Endothelial cell (in vitro differentiated cells): ENCODE measurements at regions not wholly inside any gene's neighbourhood (a gene's known extent, or its start where the extent isn't known, plus 50 kb on each side); places are given as distances from the start of the nearest gene placed in this dataset.

Experiments
- DNase-seq: peaks from one replicate; pipeline ENCODE4 v3.0.0; 2021; ENCODE audit warnings: low spot score
- H3K27ac Mint-ChIP-seq: one replicate; pipeline ENCODE4 v1.8.0; 2021; ENCODE audit warnings: mixed read lengths, inconsistent platforms; ENCODE audit not compliant: unreplicated experiment
- H3K27me3 Mint-ChIP-seq: one replicate; pipeline ENCODE4 v1.8.0; 2021; ENCODE audit warnings: mild to moderate bottlenecking, moderate library complexity, mixed read lengths, inconsistent platforms; ENCODE audit not compliant: unreplicated experiment
- H3K36me3 Mint-ChIP-seq: one replicate; pipeline ENCODE4 v1.8.0; 2021; ENCODE audit warnings: mild to moderate bottlenecking, low read depth, mixed read lengths, inconsistent platforms; ENCODE audit not compliant: unreplicated experiment
- H3K4me1 Mint-ChIP-seq: one replicate; pipeline ENCODE4 v1.8.0; 2021; ENCODE audit warnings: mild to moderate bottlenecking, mixed read lengths, inconsistent platforms; ENCODE audit not compliant: unreplicated experiment
- H3K4me3 Mint-ChIP-seq: one replicate; pipeline ENCODE4 v1.8.0; 2021; ENCODE audit warnings: mild to moderate bottlenecking, mixed read lengths, inconsistent platforms; ENCODE audit not compliant: unreplicated experiment
- H3K9me3 Mint-ChIP-seq: one replicate; pipeline ENCODE4 v1.8.0; 2021; ENCODE audit warnings: mixed read lengths, inconsistent platforms; ENCODE audit not compliant: unreplicated experiment
- TF ChIP-seq, protein P1 (sequence below): fragments of 200-600 bp; sonication (generic); IDR thresholded peaks from one replicate; pipeline ENCODE4 v1.5.0; 2021; ENCODE audit warnings: antibody characterized with exemption; ENCODE audit not compliant: unreplicated experiment

- H3K9me3 Mint-ChIP-seq: no peaks in the 10 kb centered on the region
- H3K27ac Mint-ChIP-seq: no peak overlapping the region
- no peaks in the 10 kb centered on the region for H3K36me3 Mint-ChIP-seq
- H3K4me1 Mint-ChIP-seq: no peaks in the 10 kb centered on the region
- H3K27me3 Mint-ChIP-seq: peaks cover 2% of the 10 kb centered on the region
- TF ChIP-seq, protein P1, sequence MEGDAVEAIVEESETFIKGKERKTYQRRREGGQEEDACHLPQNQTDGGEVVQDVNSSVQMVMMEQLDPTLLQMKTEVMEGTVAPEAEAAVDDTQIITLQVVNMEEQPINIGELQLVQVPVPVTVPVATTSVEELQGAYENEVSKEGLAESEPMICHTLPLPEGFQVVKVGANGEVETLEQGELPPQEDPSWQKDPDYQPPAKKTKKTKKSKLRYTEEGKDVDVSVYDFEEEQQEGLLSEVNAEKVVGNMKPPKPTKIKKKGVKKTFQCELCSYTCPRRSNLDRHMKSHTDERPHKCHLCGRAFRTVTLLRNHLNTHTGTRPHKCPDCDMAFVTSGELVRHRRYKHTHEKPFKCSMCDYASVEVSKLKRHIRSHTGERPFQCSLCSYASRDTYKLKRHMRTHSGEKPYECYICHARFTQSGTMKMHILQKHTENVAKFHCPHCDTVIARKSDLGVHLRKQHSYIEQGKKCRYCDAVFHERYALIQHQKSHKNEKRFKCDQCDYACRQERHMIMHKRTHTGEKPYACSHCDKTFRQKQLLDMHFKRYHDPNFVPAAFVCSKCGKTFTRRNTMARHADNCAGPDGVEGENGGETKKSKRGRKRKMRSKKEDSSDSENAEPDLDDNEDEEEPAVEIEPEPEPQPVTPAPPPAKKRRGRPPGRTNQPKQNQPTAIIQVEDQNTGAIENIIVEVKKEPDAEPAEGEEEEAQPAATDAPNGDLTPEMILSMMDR: no peak
- no peak overlapping the region for H3K4me3 Mint-ChIP-seq
- no peak for DNase-seq
These were observed 110.8 kb upstream of the SPON1 start for GRCh38 chr11:13851691-13852090.

GRCh38 chr11:13852481-13852880, 110.0 kb upstream of the SPON1 start:
- no peak overlapping the region for H3K4me3 Mint-ChIP-seq
- no peak overlapping the region for H3K27ac Mint-ChIP-seq
- H3K36me3 Mint-ChIP-seq: no peaks in the 10 kb centered on the region
- no peak for DNase-seq
- no peaks in the 10 kb centered on the region for H3K9me3 Mint-ChIP-seq
- no peaks in the 10 kb centered on the region for H3K4me1 Mint-ChIP-seq
- TF ChIP-seq, protein P1: no peak
- H3K27me3 Mint-ChIP-seq: peaks cover 2% of the 10 kb centered on the region

DNA sequence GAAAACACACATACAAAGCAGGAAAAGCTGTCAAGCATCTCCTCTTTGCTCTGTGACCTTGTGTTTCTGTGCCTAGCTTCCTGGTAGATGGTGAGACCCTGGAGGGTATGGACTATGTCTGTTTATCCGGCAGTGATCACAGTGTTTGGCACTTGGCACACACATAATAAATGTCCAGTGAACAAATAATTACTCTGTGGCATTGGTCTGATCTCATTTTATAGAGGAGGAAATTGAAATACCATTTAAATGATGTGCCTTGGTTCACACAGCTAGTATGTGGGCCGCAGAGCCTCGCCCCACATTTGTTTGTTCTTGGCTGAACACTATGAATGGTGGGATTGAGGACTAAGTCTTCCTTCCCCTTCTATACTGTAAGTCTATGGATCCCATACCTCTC, 104.7 kb upstream of the SPON1 start:
- Mint-ChIP-seq H3K27me3 (peaks cover 6% of the 10 kb centered on the region), H3K36me3 (no peaks in the 10 kb centered on the region)

DNA sequence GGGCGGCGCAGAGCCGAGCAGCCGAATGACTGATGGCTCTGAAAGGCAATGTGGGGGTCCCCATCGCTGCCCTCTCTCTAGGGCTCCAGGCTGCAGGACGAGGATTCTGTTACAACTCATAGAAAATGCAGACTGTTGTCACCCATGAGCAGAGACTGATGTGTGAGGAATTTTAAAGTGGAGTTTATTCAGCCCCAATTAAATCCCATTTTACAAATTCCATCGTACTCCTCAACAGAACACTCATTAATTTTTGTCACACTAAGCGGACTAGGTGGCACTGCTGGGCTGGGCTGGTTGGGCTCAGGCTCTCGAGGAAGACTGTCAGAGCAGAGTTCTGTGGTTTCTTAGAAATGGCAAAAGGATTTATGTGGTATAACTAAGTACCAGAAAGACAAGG, 102.6 kb upstream of the SPON1 start:
- TF ChIP-seq, protein P1: no peak
- Mint-ChIP-seq H3K36me3 (no peaks in the 10 kb centered on the region), H3K27ac (no peak overlapping the region), H3K27me3 (peaks cover 4% of the 10 kb centered on the region), H3K9me3 (no peaks in the 10 kb centered on the region), H3K4me1 (no peaks in the 10 kb centered on the region), H3K4me3 (no peak overlapping the region)
- no peak for DNase-seq

More for the DNA sequence above, 104.7 kb upstream of the SPON1 start:
- Mint-ChIP-seq H3K4me3 (no peak overlapping the region), H3K27ac (no peak overlapping the region), H3K9me3 (no peaks in the 10 kb centered on the region), H3K4me1 (no peaks in the 10 kb centered on the region)
- no peak for DNase-seq
- TF ChIP-seq, protein P1: no peak

- Mint-ChIP-seq H3K4me1 (no peaks in the 10 kb centered on the region), H3K27ac (no peak overlapping the region), H3K9me3 (no peaks in the 10 kb centered on the region), H3K4me3 (no peak overlapping the region), H3K36me3 (no peaks in the 10 kb centered on the region), H3K27me3 (peaks cover 4% of the 10 kb centered on the region)
- DNase-seq: no peak
- TF ChIP-seq, protein P1: no peak
These were observed 101.1 kb upstream of the SPON1 start for GRCh38 chr11:13861411-13861810.
